Endothelial cell of umbilical vein (primary cell): ENCODE measurements at regions not wholly inside any gene's neighbourhood (a gene's known extent, or its start where the extent isn't known, plus 50 kb on each side); places are given as distances from the start of the nearest gene placed in this dataset.

Source experiments
- BruUV-seq: library from RNA; stranded (reverse); fragments of 400-500 nt; replicated peaks from 2 replicates; lab custom pipeline; 2021; lab: Mats Ljungman, UMichigan
- CTCF ChIA-PET: fragments of 300-600, 350-600 bp; sonication (Branson Sonifier 250); formaldehyde crosslinking; loops from one replicate; lab custom pipeline; 2021; ENCODE audit warnings: antibody characterized with exemption, inconsistent platforms; lab: Charles Lee
- POLR2A ChIA-PET: fragments of 300-600, 350-600 bp; sonication (Branson Sonifier 250); formaldehyde crosslinking; loops from one replicate; lab custom pipeline; 2021; ENCODE audit warnings: antibody characterized with exemption, inconsistent platforms; lab: Charles Lee
- DNase-seq: peaks from one replicate; pipeline ENCODE4 v3.0.0-alpha.2; 2011; ENCODE audit warnings: low read depth, low spot score
- FAIRE-seq: peaks from 2 replicates; lab custom pipeline; 2011; peaks lifted over from hg19 to GRCh38; lab: Jason Lieb, UNC
- H2AFZ ChIP-seq: 2 replicates; pipeline ENCODE4 v1.6.0; 2012; ENCODE audit warnings: low read depth, low read length, control low read depth, inconsistent platforms
- H3K27ac ChIP-seq: 2 replicates; pipeline ENCODE4 v1.5.1; 2011; ENCODE audit warnings: low read depth, mild to moderate bottlenecking, control low read depth, low read length, moderate library complexity; ENCODE audit not compliant: insufficient read depth
- H3K27me3 ChIP-seq, 2 experiments: 2 replicates each; pipeline versions ENCODE4 v1.6.0 to v1.6.1; 2011; ENCODE audit warnings: low read length in 2 of 2, mixed read lengths in 1 of 2; ENCODE audit not compliant: control insufficient read depth in 2 of 2, insufficient read depth in 2 of 2
- H3K36me3 ChIP-seq, 2 experiments: 2 replicates in 1 of 2; 3 replicates in 1 of 2; pipeline ENCODE4 v1.5.1; 2011; ENCODE audit warnings: low read length in 2 of 2, mild to moderate bottlenecking in 1 of 2, moderate library complexity in 1 of 2; ENCODE audit not compliant: control insufficient read depth in 2 of 2, insufficient read depth in 2 of 2; ENCODE audit errors: extremely low read depth in 1 of 2
- H3K4me1 ChIP-seq: 3 replicates; pipeline ENCODE4 v1.5.1; 2011; ENCODE audit warnings: mild to moderate bottlenecking, low read length; ENCODE audit not compliant: control insufficient read depth, insufficient read depth; ENCODE audit errors: extremely low read depth
- H3K4me2 ChIP-seq: 2 replicates; pipeline ENCODE4 v1.6.1; 2011; ENCODE audit warnings: low read length, control low read depth, mixed read lengths; ENCODE audit not compliant: insufficient read depth
- H3K4me3 ChIP-seq, 3 experiments: fragments of 200-600 bp in 1 of 3; sonication (generic), shearing (Covaris generic) in 1 of 3; replicated peaks in 1 of 3; 2 replicates each; pipeline ENCODE4 v1.5.1; 2011 to 2016; ENCODE audit warnings: control low read depth in 3 of 3, low read length in 3 of 3, mild to moderate bottlenecking in 2 of 3, inconsistent platforms in 1 of 3, low read depth in 1 of 3, moderate library complexity in 1 of 3; ENCODE audit not compliant: insufficient read depth in 1 of 3
- H3K79me2 ChIP-seq: 2 replicates; pipeline ENCODE4 v1.6.0; 2012; ENCODE audit warnings: low read length, inconsistent platforms; ENCODE audit not compliant: control insufficient read depth, insufficient read depth
- H3K9ac ChIP-seq: replicated peaks from 2 replicates; pipeline ENCODE3; 2011; ENCODE audit warnings: low read length, control low read depth; ENCODE audit not compliant: insufficient read depth; ENCODE audit errors: extremely low read depth
- H3K9me1 ChIP-seq: replicated peaks from 3 replicates; pipeline ENCODE4 v1.6.0; 2011; ENCODE audit warnings: mild to moderate bottlenecking, low read length; ENCODE audit not compliant: control insufficient read depth, insufficient read depth; ENCODE audit errors: extremely low read depth
- H3K9me3 ChIP-seq: replicated peaks from 2 replicates; pipeline ENCODE4 v1.5.1; 2012; ENCODE audit warnings: low read length, inconsistent platforms; ENCODE audit not compliant: control insufficient read depth, insufficient read depth
- H4K20me1 ChIP-seq: replicated peaks from 2 replicates; pipeline ENCODE3; 2011; ENCODE audit warnings: mild to moderate bottlenecking, low read length; ENCODE audit not compliant: control insufficient read depth, insufficient read depth; ENCODE audit errors: extremely low read depth
- EZH2 ChIP-seq: IDR thresholded peaks from 2 replicates; pipeline ENCODE4 v1.6.1; 2012; ENCODE audit warnings: borderline replicate concordance, low read depth, mild to moderate bottlenecking, moderate library complexity, low read length, inconsistent platforms; ENCODE audit not compliant: severe bottlenecking
- FOS ChIP-seq: IDR thresholded peaks from 2 replicates; pipeline ENCODE4 v1.6.1; 2011; ENCODE audit warnings: mild to moderate bottlenecking, low read length, moderate library complexity, borderline replicate concordance; ENCODE audit not compliant: insufficient read depth
- GATA2 ChIP-seq: IDR thresholded peaks from 2 replicates; pipeline ENCODE4 v1.7.0; 2011; ENCODE audit warnings: low read depth, mild to moderate bottlenecking, moderate library complexity, mixed read lengths, low read length; ENCODE audit not compliant: insufficient read length, insufficient read depth
- JUN ChIP-seq: IDR thresholded peaks from 2 replicates; pipeline ENCODE4 v1.6.1; 2011; ENCODE audit warnings: borderline replicate concordance, low read depth; ENCODE audit not compliant: insufficient read length, insufficient read depth
- MYC ChIP-seq: IDR thresholded peaks from one replicate; pipeline ENCODE4 v1.6.1; 2011; ENCODE audit warnings: mild to moderate bottlenecking, low read depth, low read length
- POLR2A ChIP-seq: IDR thresholded peaks from 2 replicates; pipeline ENCODE4 v1.6.1; 2012; ENCODE audit warnings: low read depth, mild to moderate bottlenecking, control low read depth, low read length
- POLR2AphosphoS5 ChIP-seq: IDR thresholded peaks from 2 replicates; pipeline ENCODE4 v1.6.1; 2012; ENCODE audit warnings: low read depth, mild to moderate bottlenecking, control low read depth, low read length, moderate library complexity; ENCODE audit not compliant: insufficient read depth
- dilution Hi-C: fragments of 300-500 bp; cut with MboI; formaldehyde crosslinking; loops from one replicate; pipeline ENCODE4 v1.15.0; 2019; ENCODE audit warnings: low sequenced_read_pairs; ENCODE audit not compliant: extremely low pct_ligation_motif_present
- intact Hi-C: fragments of 100-400 bp; cut with micrococcal nuclease; formaldehyde crosslinking; loops from one replicate; pipeline ENCODE4 v1.10.0; 2022
- TF ChIP-seq, protein P1 (sequence below), 2 donors: IDR thresholded peaks; 1 replicate in 1 of 2; 2 replicates in 1 of 2; pipeline ENCODE4 v1.5.1; 2011; ENCODE audit warnings: low read length in 2 of 2, mild to moderate bottlenecking in 2 of 2, moderate library complexity in 2 of 2, control low read depth in 1 of 2, inconsistent platforms in 1 of 2, low read depth in 1 of 2; ENCODE audit not compliant: insufficient read depth in 1 of 2; ENCODE audit errors: extremely low read depth in 1 of 2
- TF ChIP-seq, protein P2 (sequence below): IDR thresholded peaks from 2 replicates; pipeline ENCODE4 v1.6.1; 2011; ENCODE audit not compliant: insufficient read depth, insufficient read length

DNA sequence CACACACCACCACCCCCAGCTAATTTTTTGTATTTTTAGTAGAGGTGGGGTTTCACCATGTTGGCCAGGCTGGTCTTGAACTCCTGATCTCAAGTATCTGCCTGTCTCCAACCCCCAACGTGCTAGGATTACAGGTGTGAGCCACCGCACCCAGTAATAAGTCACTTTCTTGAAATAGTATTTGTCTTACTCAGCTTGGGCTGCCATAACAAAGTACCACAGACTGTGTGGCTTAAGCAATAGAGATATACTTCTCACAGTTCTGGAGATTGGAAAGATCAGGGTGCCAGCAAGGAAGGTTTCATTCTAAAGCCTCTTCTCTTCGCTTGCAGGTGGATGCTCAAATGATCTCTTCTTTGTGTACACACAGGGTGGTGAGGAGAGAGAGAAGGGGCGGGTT is 99.8 kb downstream of the ARRDC3 start:
- TF ChIP-seq, protein P1, sequence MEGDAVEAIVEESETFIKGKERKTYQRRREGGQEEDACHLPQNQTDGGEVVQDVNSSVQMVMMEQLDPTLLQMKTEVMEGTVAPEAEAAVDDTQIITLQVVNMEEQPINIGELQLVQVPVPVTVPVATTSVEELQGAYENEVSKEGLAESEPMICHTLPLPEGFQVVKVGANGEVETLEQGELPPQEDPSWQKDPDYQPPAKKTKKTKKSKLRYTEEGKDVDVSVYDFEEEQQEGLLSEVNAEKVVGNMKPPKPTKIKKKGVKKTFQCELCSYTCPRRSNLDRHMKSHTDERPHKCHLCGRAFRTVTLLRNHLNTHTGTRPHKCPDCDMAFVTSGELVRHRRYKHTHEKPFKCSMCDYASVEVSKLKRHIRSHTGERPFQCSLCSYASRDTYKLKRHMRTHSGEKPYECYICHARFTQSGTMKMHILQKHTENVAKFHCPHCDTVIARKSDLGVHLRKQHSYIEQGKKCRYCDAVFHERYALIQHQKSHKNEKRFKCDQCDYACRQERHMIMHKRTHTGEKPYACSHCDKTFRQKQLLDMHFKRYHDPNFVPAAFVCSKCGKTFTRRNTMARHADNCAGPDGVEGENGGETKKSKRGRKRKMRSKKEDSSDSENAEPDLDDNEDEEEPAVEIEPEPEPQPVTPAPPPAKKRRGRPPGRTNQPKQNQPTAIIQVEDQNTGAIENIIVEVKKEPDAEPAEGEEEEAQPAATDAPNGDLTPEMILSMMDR (IDR thresholded peaks at IDR 0.05; ENCODE audit: extremely low read depth in 1 of 2, insufficient read depth in 1 of 2, low read depth in 1 of 2, low read length in 2 of 2): no peak
- TF ChIP-seq POLR2A (no peak), FOS (no peak), MYC (no peak), GATA2 (no peak), POLR2AphosphoS5 (no peak), JUN (no peak), EZH2 (no peak)
- TF ChIP-seq, protein P2, sequence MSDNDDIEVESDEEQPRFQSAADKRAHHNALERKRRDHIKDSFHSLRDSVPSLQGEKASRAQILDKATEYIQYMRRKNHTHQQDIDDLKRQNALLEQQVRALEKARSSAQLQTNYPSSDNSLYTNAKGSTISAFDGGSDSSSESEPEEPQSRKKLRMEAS: no peak
- FAIRE-seq: no peak
- no peaks in the 10 kb centered on the region for H3K36me3 ChIP-seq
- ChIA-PET POLR2A (no interaction called here), CTCF (no interaction called here)
- no peaks in the 10 kb centered on the region for H3K9me1 ChIP-seq
- dilution Hi-C loops: loop anchor here (5.0 kb wide), 1 partner anchor 99 kb away; the partner anchor contains the start of gene ARRDC3
- no peak overlapping the region for H3K4me2 ChIP-seq
- H3K9me3 ChIP-seq: no peaks in the 10 kb centered on the region
- no peaks in the 10 kb centered on the region for H3K79me2 ChIP-seq
- no peak overlapping the region for H3K4me3 ChIP-seq
- peaks cover 24% of the 10 kb centered on the region for H3K4me1 ChIP-seq
- H3K27me3 ChIP-seq: no peaks in the 10 kb centered on the region
- H3K27ac ChIP-seq: no peak overlapping the region
- no peak overlapping the region for H3K9ac ChIP-seq
- intact Hi-C loops: loop anchor here (5.0 kb wide), 1 partner anchor 876 kb away; the partner anchor contains the start of gene CETN3
- BruUV-seq: no TSS peak
- no peaks in the 10 kb centered on the region for H4K20me1 ChIP-seq
- no peak overlapping the region for H2AFZ ChIP-seq
- no peak for DNase-seq
